PFSK-1 (cell line): ENCODE measurements at regions not wholly inside any gene's neighbourhood (a gene's known extent, or its start where the extent isn't known, plus 50 kb on each side); places are given as distances from the start of the nearest gene placed in this dataset.

ENCODE experiments used
- FOXP2 ChIP-seq: optimal IDR thresholded peaks from 2 replicates; pipeline ENCODE3; 2011; ENCODE audit warnings: borderline replicate concordance, control low read depth, inconsistent platforms; ENCODE audit not compliant: insufficient read depth; ENCODE audit errors: extremely low read length, extremely low read depth
- POLR2AphosphoS5 ChIP-seq: IDR thresholded peaks from 2 replicates; pipeline ENCODE4 v1.6.1; 2012; ENCODE audit warnings: low read depth, mild to moderate bottlenecking, control low read depth, low read length, moderate library complexity
- SIN3A ChIP-seq: IDR thresholded peaks from 2 replicates; pipeline ENCODE4 v1.6.1; 2012; ENCODE audit warnings: mild to moderate bottlenecking, low read length, moderate library complexity, borderline replicate concordance; ENCODE audit not compliant: insufficient read depth
- TAF1 ChIP-seq: IDR thresholded peaks from 2 replicates; pipeline ENCODE4 v1.6.1; 2012; ENCODE audit warnings: low read length, control low read depth, borderline replicate concordance; ENCODE audit not compliant: insufficient read depth
- TF ChIP-seq, protein P1 (sequence below), 2 experiments: IDR thresholded peaks; 2 replicates each; pipeline versions ENCODE4 v1.6.1 to v1.8.0; 2011 to 2012; ENCODE audit warnings: low read depth in 2 of 2, low read length in 2 of 2, control low read depth in 1 of 2, inconsistent platforms in 1 of 2, mild to moderate bottlenecking in 1 of 2, moderate library complexity in 1 of 2; ENCODE audit not compliant: insufficient read depth in 1 of 2

DNA sequence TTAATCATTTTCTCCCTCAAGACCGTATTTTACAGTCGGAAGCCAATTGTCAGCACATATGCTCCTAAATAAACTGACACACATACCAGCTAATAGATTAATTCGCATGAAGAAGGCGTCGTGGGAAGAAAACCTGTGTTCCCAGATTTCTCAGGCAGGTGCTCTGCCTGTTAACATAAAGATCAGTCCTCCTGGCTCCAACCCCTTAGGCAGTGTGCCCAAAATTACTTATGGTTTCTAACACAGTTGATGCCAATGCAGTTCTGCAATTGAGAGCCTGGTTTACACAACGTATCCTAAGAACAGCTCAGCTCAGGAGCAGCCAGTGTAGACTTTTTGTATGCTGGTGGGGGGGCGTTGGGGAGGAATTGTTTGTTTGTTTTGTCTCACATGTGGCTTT lies 208.3 kb downstream of the ENC1 start:
- TF ChIP-seq, protein P1, sequence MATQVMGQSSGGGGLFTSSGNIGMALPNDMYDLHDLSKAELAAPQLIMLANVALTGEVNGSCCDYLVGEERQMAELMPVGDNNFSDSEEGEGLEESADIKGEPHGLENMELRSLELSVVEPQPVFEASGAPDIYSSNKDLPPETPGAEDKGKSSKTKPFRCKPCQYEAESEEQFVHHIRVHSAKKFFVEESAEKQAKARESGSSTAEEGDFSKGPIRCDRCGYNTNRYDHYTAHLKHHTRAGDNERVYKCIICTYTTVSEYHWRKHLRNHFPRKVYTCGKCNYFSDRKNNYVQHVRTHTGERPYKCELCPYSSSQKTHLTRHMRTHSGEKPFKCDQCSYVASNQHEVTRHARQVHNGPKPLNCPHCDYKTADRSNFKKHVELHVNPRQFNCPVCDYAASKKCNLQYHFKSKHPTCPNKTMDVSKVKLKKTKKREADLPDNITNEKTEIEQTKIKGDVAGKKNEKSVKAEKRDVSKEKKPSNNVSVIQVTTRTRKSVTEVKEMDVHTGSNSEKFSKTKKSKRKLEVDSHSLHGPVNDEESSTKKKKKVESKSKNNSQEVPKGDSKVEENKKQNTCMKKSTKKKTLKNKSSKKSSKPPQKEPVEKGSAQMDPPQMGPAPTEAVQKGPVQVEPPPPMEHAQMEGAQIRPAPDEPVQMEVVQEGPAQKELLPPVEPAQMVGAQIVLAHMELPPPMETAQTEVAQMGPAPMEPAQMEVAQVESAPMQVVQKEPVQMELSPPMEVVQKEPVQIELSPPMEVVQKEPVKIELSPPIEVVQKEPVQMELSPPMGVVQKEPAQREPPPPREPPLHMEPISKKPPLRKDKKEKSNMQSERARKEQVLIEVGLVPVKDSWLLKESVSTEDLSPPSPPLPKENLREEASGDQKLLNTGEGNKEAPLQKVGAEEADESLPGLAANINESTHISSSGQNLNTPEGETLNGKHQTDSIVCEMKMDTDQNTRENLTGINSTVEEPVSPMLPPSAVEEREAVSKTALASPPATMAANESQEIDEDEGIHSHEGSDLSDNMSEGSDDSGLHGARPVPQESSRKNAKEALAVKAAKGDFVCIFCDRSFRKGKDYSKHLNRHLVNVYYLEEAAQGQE (IDR thresholded peaks at IDR 0.05; ENCODE audit: insufficient read depth in 1 of 2, low read depth in 2 of 2, low read length in 2 of 2) = no peak
- TF ChIP-seq FOXP2 (no peak), SIN3A (no peak), POLR2AphosphoS5 (no peak), TAF1 (no peak)

DNA sequence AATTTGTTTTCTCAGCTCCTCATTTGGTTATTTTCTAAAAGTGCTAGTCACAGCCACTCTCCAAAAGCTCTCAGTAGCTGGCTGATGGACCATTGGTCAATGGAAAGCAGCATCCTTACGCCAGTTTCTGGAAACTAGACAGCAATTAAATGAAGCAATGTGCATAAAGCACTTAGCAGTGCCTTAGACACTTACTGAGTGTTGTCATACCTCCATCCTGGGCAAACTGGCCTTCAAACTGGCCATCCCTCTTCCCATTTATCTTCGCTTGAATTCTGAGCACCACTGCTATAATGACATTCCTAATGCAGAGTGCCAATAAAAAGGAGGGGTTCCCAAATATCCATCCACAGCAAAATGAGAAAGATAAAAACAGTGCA lies 209.2 kb downstream of the ENC1 start:
- TF ChIP-seq TAF1 (no peak), POLR2AphosphoS5 (no peak)

GRCh38 chr5:74430631-74431289 lies 209.8 kb downstream of the ENC1 start:
- TF ChIP-seq, protein P1 (IDR thresholded peaks at IDR 0.05; ENCODE audit: insufficient read depth in 1 of 2, low read depth in 2 of 2, low read length in 2 of 2) = no peak
- TF ChIP-seq TAF1 = no peak
- no peak for TF ChIP-seq SIN3A
- TF ChIP-seq POLR2AphosphoS5 = no peak
- no peak for TF ChIP-seq FOXP2

GRCh38 chr5:74429495-74429894 lies 211.0 kb downstream of the ENC1 start:
- no peak for TF ChIP-seq SIN3A
- TF ChIP-seq TAF1 = no peak
- no peak for TF ChIP-seq FOXP2
- no peak for TF ChIP-seq POLR2AphosphoS5
- TF ChIP-seq, protein P1 (IDR thresholded peaks at IDR 0.05; ENCODE audit: insufficient read depth in 1 of 2, low read depth in 2 of 2, low read length in 2 of 2) = no peak

- no peak for TF ChIP-seq SIN3A
- no peak for TF ChIP-seq TAF1
- no peak for TF ChIP-seq FOXP2
- TF ChIP-seq, protein P1 (IDR thresholded peaks at IDR 0.05; ENCODE audit: insufficient read depth in 1 of 2, low read depth in 2 of 2, low read length in 2 of 2) = no peak
- TF ChIP-seq POLR2AphosphoS5 = no peak
These were observed 211.7 kb downstream of the ENC1 start for GRCh38 chr5:74428876-74429275.
